ENCODE measurements at regions not wholly inside any gene's neighbourhood (a gene's known extent, or its start where the extent isn't known, plus 50 kb on each side); places are given as distances from the start of the nearest gene placed in this dataset.

GRCh38 chr2:126793885-126794613 lies 104.6 kb upstream of the TEX51 start:
- TF ChIP-seq, protein P1, sequence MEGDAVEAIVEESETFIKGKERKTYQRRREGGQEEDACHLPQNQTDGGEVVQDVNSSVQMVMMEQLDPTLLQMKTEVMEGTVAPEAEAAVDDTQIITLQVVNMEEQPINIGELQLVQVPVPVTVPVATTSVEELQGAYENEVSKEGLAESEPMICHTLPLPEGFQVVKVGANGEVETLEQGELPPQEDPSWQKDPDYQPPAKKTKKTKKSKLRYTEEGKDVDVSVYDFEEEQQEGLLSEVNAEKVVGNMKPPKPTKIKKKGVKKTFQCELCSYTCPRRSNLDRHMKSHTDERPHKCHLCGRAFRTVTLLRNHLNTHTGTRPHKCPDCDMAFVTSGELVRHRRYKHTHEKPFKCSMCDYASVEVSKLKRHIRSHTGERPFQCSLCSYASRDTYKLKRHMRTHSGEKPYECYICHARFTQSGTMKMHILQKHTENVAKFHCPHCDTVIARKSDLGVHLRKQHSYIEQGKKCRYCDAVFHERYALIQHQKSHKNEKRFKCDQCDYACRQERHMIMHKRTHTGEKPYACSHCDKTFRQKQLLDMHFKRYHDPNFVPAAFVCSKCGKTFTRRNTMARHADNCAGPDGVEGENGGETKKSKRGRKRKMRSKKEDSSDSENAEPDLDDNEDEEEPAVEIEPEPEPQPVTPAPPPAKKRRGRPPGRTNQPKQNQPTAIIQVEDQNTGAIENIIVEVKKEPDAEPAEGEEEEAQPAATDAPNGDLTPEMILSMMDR (IDR thresholded peaks at IDR 0.05) = no peak
- no peak for TF ChIP-seq USF2 (IDR thresholded peaks at IDR 0.05)
- no peak for TF ChIP-seq EP300 (IDR thresholded peaks at IDR 0.05)
- no peak for TF ChIP-seq RFX5 (IDR thresholded peaks at IDR 0.05)
